GM18873 (cell line): ENCODE measurements at regions not wholly inside any gene's neighbourhood (a gene's known extent, or its start where the extent isn't known, plus 50 kb on each side); places are given as distances from the start of the nearest gene placed in this dataset.

Experiments used
- ATAC-seq: cut with Tn5 transposase; IDR thresholded peaks from one replicate; pipeline ENCODE4 v1.9.1; 2021; ENCODE audit warnings: mild to moderate bottlenecking, moderate library complexity, moderate number of reproducible peaks; ENCODE audit not compliant: unreplicated experiment, low FRiP score

- no peak for ATAC-seq
Measured at GRCh38 chr15:94829887-94830884, 598.8 kb downstream of the MCTP2 start.

GRCh38 chr15:94834000-94834399 lies 602.6 kb downstream of the MCTP2 start:
- no peak for ATAC-seq

GRCh38 chr15:94834494-94834893 lies 603.1 kb downstream of the MCTP2 start:
- no peak for ATAC-seq

GRCh38 chr15:94838281-94838680 lies 606.9 kb downstream of the MCTP2 start:
- ATAC-seq = no peak

- ATAC-seq = no peak
Measured at GRCh38 chr15:94840794-94841783, 609.7 kb downstream of the MCTP2 start.

GRCh38 chr15:94843060-94843459 lies 611.7 kb downstream of the MCTP2 start:
- no peak for ATAC-seq

- no peak for ATAC-seq
Measured at GRCh38 chr15:94844198-94844537, 612.8 kb downstream of the MCTP2 start.

GRCh38 chr15:94844538-94845389 lies 613.4 kb downstream of the MCTP2 start:
- no peak for ATAC-seq

- no peak for ATAC-seq
Measured at GRCh38 chr15:94845390-94845716, 614.0 kb downstream of the MCTP2 start.

- no peak for ATAC-seq
Measured at GRCh38 chr15:94847325-94847724, 616.0 kb downstream of the MCTP2 start.

GRCh38 chr15:94848054-94848453 lies 616.7 kb downstream of the MCTP2 start:
- ATAC-seq = no peak

GRCh38 chr15:94855018-94855408 lies 623.7 kb downstream of the MCTP2 start:
- ATAC-seq = no peak

GRCh38 chr15:94855409-94856266 lies 624.3 kb downstream of the MCTP2 start:
- ATAC-seq = no peak

GRCh38 chr15:94856267-94856854 lies 625.0 kb downstream of the MCTP2 start:
- no peak for ATAC-seq

- ATAC-seq = no peak
Measured at GRCh38 chr15:94857466-94857865, 626.1 kb downstream of the MCTP2 start.

GRCh38 chr15:94858011-94858410 lies 626.6 kb downstream of the MCTP2 start:
- no peak for ATAC-seq

- ATAC-seq = no peak
Measured at GRCh38 chr15:94858449-94858848, 627.1 kb downstream of the MCTP2 start.

- ATAC-seq = no peak
Measured at GRCh38 chr15:94858920-94859319, 627.6 kb downstream of the MCTP2 start.

GRCh38 chr15:94864600-94864999 lies 633.2 kb downstream of the MCTP2 start:
- ATAC-seq = no peak
